Astrocyte (in vitro differentiated cells and primary cell): ENCODE measurements at regions not wholly inside any gene's neighbourhood (a gene's known extent, or its start where the extent isn't known, plus 50 kb on each side); places are given as distances from the start of the nearest gene placed in this dataset.

Experiments used
- DNase-seq: peaks from one replicate; pipeline ENCODE4 v3.0.0-alpha.2; 2010; ENCODE audit warnings: low read depth
- FAIRE-seq: peaks from 2 replicates; lab custom pipeline; 2011; peaks lifted over from hg19 to GRCh38; lab: Jason Lieb, UNC
- H2AFZ ChIP-seq: 2 replicates; pipeline ENCODE4 v1.6.0; 2012; ENCODE audit warnings: low read depth, low read length, inconsistent platforms
- H3K27ac ChIP-seq: 2 replicates; pipeline ENCODE4 v1.5.1; 2011; ENCODE audit warnings: low read depth, low read length, inconsistent platforms
- H3K27me3 ChIP-seq: 2 replicates; pipeline ENCODE4 v1.6.0; 2011; ENCODE audit warnings: low read length, inconsistent platforms; ENCODE audit not compliant: insufficient read depth
- H3K36me3 ChIP-seq: 2 replicates; pipeline ENCODE4 v1.5.1; 2011; ENCODE audit warnings: low read length, inconsistent platforms; ENCODE audit not compliant: insufficient read depth
- H3K4me1 ChIP-seq: 2 replicates; pipeline ENCODE4 v1.5.1; 2011; ENCODE audit warnings: low read length, inconsistent platforms; ENCODE audit not compliant: insufficient read depth
- H3K4me2 ChIP-seq: 2 replicates; pipeline ENCODE4 v1.6.0; 2012; ENCODE audit warnings: low read length, inconsistent platforms
- H3K4me3 ChIP-seq: 2 replicates; pipeline ENCODE4 v1.5.1; 2011; ENCODE audit warnings: low read depth, mild to moderate bottlenecking, low read length, inconsistent platforms; ENCODE audit not compliant: insufficient read depth
- H3K79me2 ChIP-seq: 2 replicates; pipeline ENCODE4 v1.6.0; 2012; ENCODE audit warnings: mild to moderate bottlenecking, low read length, inconsistent platforms; ENCODE audit not compliant: insufficient read depth
- H3K9ac ChIP-seq: 2 replicates; pipeline ENCODE4 v1.6.0; 2012; ENCODE audit warnings: mild to moderate bottlenecking, low read length, inconsistent platforms
- H3K9me3 ChIP-seq: 2 replicates; pipeline ENCODE4 v1.5.1; 2012; ENCODE audit warnings: low read depth, mild to moderate bottlenecking, low read length, inconsistent platforms; ENCODE audit not compliant: insufficient read depth
- H4K20me1 ChIP-seq: 2 replicates; pipeline ENCODE4 v1.6.0; 2012; ENCODE audit warnings: low read length, inconsistent platforms; ENCODE audit not compliant: insufficient read depth
- H3K27ac Mint-ChIP-seq: one replicate; pipeline ENCODE4 v1.8.0; 2021; ENCODE audit warnings: mild to moderate bottlenecking, mixed read lengths; ENCODE audit not compliant: unreplicated experiment
- H3K27me3 Mint-ChIP-seq: one replicate; pipeline ENCODE4 v1.8.0; 2021; ENCODE audit warnings: low read depth, mixed read lengths; ENCODE audit not compliant: unreplicated experiment
- H3K36me3 Mint-ChIP-seq: one replicate; pipeline ENCODE4 v1.8.0; 2021; ENCODE audit warnings: low read depth, mixed read lengths; ENCODE audit not compliant: unreplicated experiment
- H3K4me1 Mint-ChIP-seq: one replicate; pipeline ENCODE4 v1.8.0; 2021; ENCODE audit warnings: low read depth, mixed read lengths; ENCODE audit not compliant: unreplicated experiment
- H3K4me3 Mint-ChIP-seq: one replicate; pipeline ENCODE4 v1.8.0; 2021; ENCODE audit warnings: mild to moderate bottlenecking, moderate library complexity, mixed read lengths; ENCODE audit not compliant: unreplicated experiment
- H3K9me3 Mint-ChIP-seq: one replicate; pipeline ENCODE4 v1.8.0; 2021; ENCODE audit warnings: mild to moderate bottlenecking, mixed read lengths; ENCODE audit not compliant: unreplicated experiment
- EZH2 ChIP-seq: IDR thresholded peaks from 2 replicates; pipeline ENCODE4 v1.6.1; 2012; ENCODE audit warnings: mild to moderate bottlenecking, low read length, inconsistent platforms; ENCODE audit not compliant: insufficient read depth
- TF ChIP-seq, protein P1 (sequence below): IDR thresholded peaks from 2 replicates; pipeline ENCODE4 v1.5.1; 2011; ENCODE audit warnings: low read depth, mild to moderate bottlenecking, inconsistent platforms, low read length, moderate library complexity; ENCODE audit not compliant: insufficient read depth

DNA sequence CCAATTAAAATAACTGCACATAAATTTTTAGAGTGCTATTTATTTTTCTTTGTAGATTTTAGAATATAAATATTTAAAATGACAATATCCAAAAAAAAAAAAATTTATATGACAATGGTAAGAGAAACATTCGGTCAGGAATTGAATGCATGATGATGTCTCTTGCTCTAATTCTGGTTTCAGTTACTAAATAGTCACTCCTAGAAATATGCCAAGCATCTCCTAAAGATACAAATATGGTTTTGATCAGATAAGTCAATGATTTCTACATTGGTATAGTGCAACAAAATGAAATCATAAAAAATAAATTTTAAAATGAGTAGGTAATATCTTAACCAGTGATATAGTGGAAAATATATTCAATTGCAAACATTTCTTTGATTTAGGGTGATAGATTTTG lies 95.9 kb upstream of the ACKR3 start:
- H2AFZ ChIP-seq = no peak overlapping the region
- no peak for TF ChIP-seq EZH2
- TF ChIP-seq, protein P1, sequence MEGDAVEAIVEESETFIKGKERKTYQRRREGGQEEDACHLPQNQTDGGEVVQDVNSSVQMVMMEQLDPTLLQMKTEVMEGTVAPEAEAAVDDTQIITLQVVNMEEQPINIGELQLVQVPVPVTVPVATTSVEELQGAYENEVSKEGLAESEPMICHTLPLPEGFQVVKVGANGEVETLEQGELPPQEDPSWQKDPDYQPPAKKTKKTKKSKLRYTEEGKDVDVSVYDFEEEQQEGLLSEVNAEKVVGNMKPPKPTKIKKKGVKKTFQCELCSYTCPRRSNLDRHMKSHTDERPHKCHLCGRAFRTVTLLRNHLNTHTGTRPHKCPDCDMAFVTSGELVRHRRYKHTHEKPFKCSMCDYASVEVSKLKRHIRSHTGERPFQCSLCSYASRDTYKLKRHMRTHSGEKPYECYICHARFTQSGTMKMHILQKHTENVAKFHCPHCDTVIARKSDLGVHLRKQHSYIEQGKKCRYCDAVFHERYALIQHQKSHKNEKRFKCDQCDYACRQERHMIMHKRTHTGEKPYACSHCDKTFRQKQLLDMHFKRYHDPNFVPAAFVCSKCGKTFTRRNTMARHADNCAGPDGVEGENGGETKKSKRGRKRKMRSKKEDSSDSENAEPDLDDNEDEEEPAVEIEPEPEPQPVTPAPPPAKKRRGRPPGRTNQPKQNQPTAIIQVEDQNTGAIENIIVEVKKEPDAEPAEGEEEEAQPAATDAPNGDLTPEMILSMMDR = no peak

DNA sequence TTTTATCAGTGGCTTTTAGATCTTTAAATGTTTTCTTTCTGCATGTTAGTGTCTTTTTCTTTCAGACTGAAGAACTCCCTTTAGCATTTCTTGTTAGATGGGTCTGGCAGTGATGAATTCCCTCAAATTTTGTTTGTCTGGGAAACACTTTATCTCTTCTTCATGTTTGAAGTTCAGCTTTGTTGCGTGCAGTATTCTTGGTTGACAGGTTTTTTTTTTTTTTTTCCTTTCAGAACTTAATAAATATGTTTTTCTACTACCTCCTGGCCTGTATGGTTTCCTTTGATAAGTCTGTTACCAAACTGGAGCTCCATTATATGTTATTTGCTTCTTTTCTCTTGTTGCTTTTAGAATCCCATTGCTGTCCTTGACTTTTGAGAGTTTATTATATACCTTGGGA lies 89.8 kb upstream of the ACKR3 start:
- H3K36me3 ChIP-seq = no peaks in the 10 kb centered on the region
- Mint-ChIP-seq H3K27ac (no peak overlapping the region), H3K36me3 (no peaks in the 10 kb centered on the region), H3K27me3 (no peaks in the 10 kb centered on the region), H3K4me3 (no peak overlapping the region), H3K9me3 (peaks cover 17% of the 10 kb centered on the region), H3K4me1 (no peaks in the 10 kb centered on the region)
- H2AFZ ChIP-seq = no peak overlapping the region
- no peak overlapping the region for H3K9ac ChIP-seq
- DNase-seq = no peak
- no peak overlapping the region for H3K27ac ChIP-seq
- no peaks in the 10 kb centered on the region for H3K4me1 ChIP-seq
- no peak overlapping the region for H3K4me3 ChIP-seq
- FAIRE-seq = no peak
- no peaks in the 10 kb centered on the region for H4K20me1 ChIP-seq
- TF ChIP-seq EZH2 = no peak
- TF ChIP-seq, protein P1 = no peak
- H3K79me2 ChIP-seq = no peaks in the 10 kb centered on the region
- H3K4me2 ChIP-seq = no peak overlapping the region
- H3K27me3 ChIP-seq = no peaks in the 10 kb centered on the region
- no peaks in the 10 kb centered on the region for H3K9me3 ChIP-seq

More for the DNA sequence above, 95.9 kb upstream of the ACKR3 start:
- Mint-ChIP-seq H3K27me3 (peaks cover 2% of the 10 kb centered on the region), H3K4me1 (no peaks in the 10 kb centered on the region), H3K4me3 (no peak overlapping the region), H3K36me3 (no peaks in the 10 kb centered on the region), H3K27ac (no peak overlapping the region), H3K9me3 (no peaks in the 10 kb centered on the region)
- Histone ChIP-seq H3K27ac (no peak overlapping the region), H3K27me3 (peaks cover 4% of the 10 kb centered on the region), H3K4me1 (no peaks in the 10 kb centered on the region), H3K9ac (no peak overlapping the region), H3K4me3 (no peak overlapping the region), H4K20me1 (no peaks in the 10 kb centered on the region), H3K9me3 (no peaks in the 10 kb centered on the region), H3K79me2 (no peaks in the 10 kb centered on the region), H3K4me2 (no peak overlapping the region), H3K36me3 (no peaks in the 10 kb centered on the region)
- FAIRE-seq (no peak), DNase-seq (no peak)

DNA sequence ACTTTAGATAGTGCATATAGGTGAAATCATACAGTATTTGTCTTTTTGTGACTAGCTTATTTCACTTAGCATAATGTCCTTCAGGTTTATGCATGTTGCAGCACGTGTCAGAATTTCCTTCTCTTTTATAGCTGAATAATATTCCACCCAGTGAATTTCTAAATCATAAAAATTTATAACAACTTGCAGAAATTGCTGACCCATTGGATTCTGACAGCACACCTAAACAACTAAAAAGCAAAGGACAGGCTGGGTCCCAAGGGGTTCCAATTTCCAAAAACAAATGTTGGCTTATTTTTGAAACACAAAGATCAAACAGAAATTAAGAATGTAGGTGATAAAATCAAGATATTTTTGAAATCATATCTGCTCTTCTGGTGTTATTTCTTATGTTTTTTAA lies 86.5 kb upstream of the ACKR3 start:
- Mint-ChIP-seq H3K9me3 (peaks cover 19% of the 10 kb centered on the region), H3K36me3 (no peaks in the 10 kb centered on the region), H3K27ac (no peak overlapping the region), H3K27me3 (no peaks in the 10 kb centered on the region), H3K4me1 (no peaks in the 10 kb centered on the region), H3K4me3 (no peak overlapping the region)
- no peaks in the 10 kb centered on the region for H4K20me1 ChIP-seq
- DNase-seq (no peak), FAIRE-seq (no peak)
- H3K9ac ChIP-seq = no peak overlapping the region
- H3K79me2 ChIP-seq = no peaks in the 10 kb centered on the region
- H3K4me2 ChIP-seq = no peak overlapping the region
- no peaks in the 10 kb centered on the region for H3K27me3 ChIP-seq
- TF ChIP-seq, protein P1 = no peak
- no peak for TF ChIP-seq EZH2
- H3K4me1 ChIP-seq = no peaks in the 10 kb centered on the region
- H3K36me3 ChIP-seq = no peaks in the 10 kb centered on the region
- no peak overlapping the region for H3K27ac ChIP-seq
- H3K9me3 ChIP-seq = no peaks in the 10 kb centered on the region
- H2AFZ ChIP-seq = no peak overlapping the region
- no peak overlapping the region for H3K4me3 ChIP-seq
